Heart left ventricle (tissue), 13 donors: ENCODE measurements at regions not wholly inside any gene's neighbourhood (a gene's known extent, or its start where the extent isn't known, plus 50 kb on each side); places are given as distances from the start of the nearest gene placed in this dataset.

Experiments used
- CTCF ChIP-seq, 12 donors: fragments of 200-600 bp; sonication (generic) in 4 of 12; IDR thresholded peaks; one replicate each; pipeline versions ENCODE4 v1.5.0 to v1.8.0; 2018 to 2022; ENCODE audit warnings: antibody characterized with exemption in 12 of 12, mild to moderate bottlenecking in 5 of 12
- POLR2A ChIP-seq, 2 donors: fragments of 450-650 bp; IDR thresholded peaks; one replicate each; pipeline ENCODE4 v1.6.1; 2017; ENCODE audit warnings: antibody characterized with exemption in 2 of 2, mild to moderate bottlenecking in 2 of 2, moderate library complexity in 2 of 2
- donor health status: ischemic (EF 13 %, LVEDD 7.1; RV severe dilation, severe dysfunction).
- donor health status: DM: no; HTN: yes; CAD: no.
- donor health status: DM: no; HTN: no; CAD: no.
- donor health status: ischemic (EF 25% LVEDD 6.9; RV normal size, moderate dysfunction).
- donor health status: ischemic (EF 25% LVEDD 5.7; RV mildly dilated, moderate dysfunction).
- donor health status: ischemic (EF 35%, LVEDD 5.7; RV mildly dilated, moderate dysfunction).
- donor health status: nonischemic (EF 11% LVEDD 7.7; RV severe dilation, severe dysfunction).
- donor health status: DM: yes; HTN: yes; CAD: no.
- donor health status: PGD.
- donor health status: ischemic (EF 29% LVEDD 5.4; RV normal size, mild dysfunction).
- donor health status: nonischemic (EF 23%, LVEDD 6.1; RV moderate dilation, normal function).

- TF ChIP-seq POLR2A (IDR thresholded peaks at IDR 0.05), result no peak
- no peak for TF ChIP-seq CTCF (IDR thresholded peaks at IDR 0.05)
Observed at GRCh38 chr6:164206807-164207423, 792.4 kb downstream of the QKI start.
